NT2/D1 (cell line): ENCODE measurements at regions not wholly inside any gene's neighbourhood (a gene's known extent, or its start where the extent isn't known, plus 50 kb on each side); places are given as distances from the start of the nearest gene placed in this dataset.

Experiments
- DNase-seq: peaks from one replicate; pipeline ENCODE4 v3.0.0-alpha.2; 2011; ENCODE audit warnings: low read depth, low spot score
- H3K27me3 ChIP-seq: 2 replicates; pipeline ENCODE4 v1.6.0; 2011; ENCODE audit warnings: mild to moderate bottlenecking; ENCODE audit not compliant: insufficient read length, insufficient read depth
- H3K36me3 ChIP-seq: 2 replicates; pipeline ENCODE4 v1.6.1; 2011; ENCODE audit warnings: mild to moderate bottlenecking, low read length, mixed read lengths; ENCODE audit not compliant: insufficient read depth, insufficient read length
- H3K4me1 ChIP-seq: 2 replicates; pipeline ENCODE4 v1.5.1; 2011; ENCODE audit not compliant: insufficient read depth, insufficient read length
- H3K4me3 ChIP-seq: 2 replicates; pipeline ENCODE4 v1.5.1; 2011; ENCODE audit warnings: low read depth; ENCODE audit not compliant: insufficient read length
- H3K9ac ChIP-seq: 2 replicates; pipeline ENCODE4 v1.6.0; 2011; ENCODE audit warnings: low read depth; ENCODE audit not compliant: insufficient read length
- H3K9me3 ChIP-seq: 2 replicates; pipeline ENCODE4 v1.5.1; 2011; ENCODE audit warnings: mild to moderate bottlenecking, low read length; ENCODE audit not compliant: insufficient read depth
- SUZ12 ChIP-seq: IDR thresholded peaks from 2 replicates; pipeline ENCODE4 v1.6.1; 2011; ENCODE audit not compliant: insufficient read length, insufficient read depth; ENCODE audit errors: extremely low read depth
- YY1 ChIP-seq: IDR thresholded peaks from 2 replicates; pipeline ENCODE4 v1.6.1; 2011; ENCODE audit not compliant: insufficient read length, insufficient read depth
- ZNF274 ChIP-seq: IDR thresholded peaks from 2 replicates; pipeline ENCODE4 v1.6.1; 2011; ENCODE audit warnings: mild to moderate bottlenecking, low read depth, low read length

DNA sequence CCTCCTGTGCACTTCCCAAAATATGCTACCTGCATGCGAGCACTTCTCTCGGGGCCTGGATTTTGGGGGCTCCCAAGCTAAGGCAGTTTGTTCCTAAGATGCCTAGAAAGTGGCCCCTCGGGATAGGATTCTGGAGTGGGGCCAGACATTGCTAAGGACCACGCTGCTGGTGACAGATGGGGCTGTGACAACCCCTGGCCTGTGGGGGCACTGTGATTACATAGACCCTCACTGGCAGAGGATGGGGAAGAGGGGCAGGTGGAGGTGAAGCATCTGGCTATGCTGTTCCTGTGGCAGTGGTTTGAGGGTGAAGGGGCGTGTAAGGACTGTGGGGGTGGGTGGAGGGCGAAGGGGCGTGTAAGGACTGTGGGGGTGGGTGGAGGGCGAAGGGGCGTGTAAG lies 128.4 kb downstream of the ENGASE start:
- no peaks in the 10 kb centered on the region for H3K9me3 ChIP-seq
- H3K36me3 ChIP-seq: no peaks in the 10 kb centered on the region
- no peak for TF ChIP-seq SUZ12
- no peak for TF ChIP-seq ZNF274
- TF ChIP-seq YY1: no peak
- peaks cover 15% of the 10 kb centered on the region for H3K4me1 ChIP-seq
- H3K4me3 ChIP-seq: no peak overlapping the region
- peaks cover 3% of the 10 kb centered on the region for H3K27me3 ChIP-seq
- no peak overlapping the region for H3K9ac ChIP-seq
- DNase-seq: no peak

DNA sequence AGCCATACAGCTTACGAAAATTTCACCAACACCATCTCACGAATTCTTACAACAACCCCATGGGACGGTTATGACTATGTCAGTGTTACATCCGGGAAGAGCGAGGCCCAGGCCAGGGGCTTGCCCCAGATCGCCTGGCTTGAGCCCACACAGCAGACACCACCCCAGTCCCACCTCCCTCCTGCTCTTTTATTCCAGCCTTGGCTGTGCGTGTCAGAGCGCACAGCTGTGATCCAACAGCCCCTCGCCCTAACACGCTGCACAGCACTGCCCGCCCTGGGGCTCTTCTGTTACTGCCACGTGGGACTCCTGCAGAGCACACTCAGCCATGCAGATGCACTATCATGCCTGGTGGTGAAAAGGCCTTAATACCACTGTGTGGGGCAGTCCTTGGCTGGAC lies 127.9 kb downstream of the ENGASE start:
- TF ChIP-seq YY1 (no peak), SUZ12 (no peak), ZNF274 (no peak)
- Histone ChIP-seq H3K36me3 (no peaks in the 10 kb centered on the region), H3K9me3 (no peaks in the 10 kb centered on the region), H3K9ac (no peak overlapping the region), H3K27me3 (peaks cover 3% of the 10 kb centered on the region), H3K4me3 (no peak overlapping the region), H3K4me1 (peaks cover 15% of the 10 kb centered on the region)
- no peak for DNase-seq

DNA sequence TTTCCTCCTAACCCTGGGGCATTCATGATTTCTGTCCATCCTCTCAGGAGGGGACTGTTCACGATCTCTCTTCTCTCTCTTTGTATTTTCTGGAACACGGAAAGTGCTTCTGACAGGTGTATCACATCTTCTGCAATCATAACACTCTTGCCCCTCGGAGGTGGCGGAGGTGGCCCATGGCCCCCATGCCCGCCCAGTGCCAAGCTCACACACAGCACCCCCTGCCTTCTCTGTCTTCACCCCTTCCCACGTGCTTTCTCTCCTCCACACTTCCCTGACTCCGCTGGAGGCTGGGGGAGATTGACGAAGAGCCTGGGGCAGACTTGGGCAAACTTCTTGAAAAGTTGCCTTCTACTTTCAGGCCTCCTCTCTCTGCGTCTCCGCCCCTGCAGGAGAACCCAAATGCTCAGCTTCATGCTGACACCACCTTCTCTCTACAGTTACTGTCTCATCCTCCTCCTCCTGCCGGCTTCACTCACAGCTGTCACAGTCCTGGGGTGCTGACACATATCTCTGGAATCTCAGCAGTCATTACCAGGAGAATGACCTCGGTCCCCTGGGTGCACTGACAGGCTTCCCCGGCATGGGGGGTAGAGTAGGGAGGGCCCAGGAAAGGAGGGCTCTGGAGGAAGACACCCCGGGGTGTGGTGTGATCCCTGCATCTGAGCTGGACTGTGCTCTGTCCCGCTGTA lies 127.1 kb downstream of the ENGASE start:
- H3K27me3 ChIP-seq: peaks cover 3% of the 10 kb centered on the region
- DNase-seq: no peak

DNA sequence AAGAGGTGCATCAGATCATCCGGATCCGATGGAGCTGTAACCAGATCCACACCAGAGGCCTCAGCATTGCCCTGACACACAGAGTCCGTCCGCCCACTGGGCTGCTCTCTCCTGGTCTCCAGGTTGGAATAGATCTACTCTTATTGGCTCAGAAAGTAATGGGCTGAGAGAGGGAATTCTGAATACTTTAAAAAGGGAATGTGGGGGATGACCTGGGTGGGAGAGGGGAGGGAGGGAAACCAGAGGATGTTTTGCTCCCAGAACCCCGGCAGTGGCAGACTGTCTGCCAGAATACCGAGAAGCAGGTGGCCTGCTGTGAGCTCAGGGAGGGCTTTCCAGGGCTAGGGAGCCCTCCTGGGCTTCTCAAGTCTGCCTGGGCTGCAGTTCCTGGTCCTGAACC lies 126.5 kb downstream of the ENGASE start:
- H3K4me1 ChIP-seq: peaks cover 18% of the 10 kb centered on the region
- no peak overlapping the region for H3K4me3 ChIP-seq
- no peaks in the 10 kb centered on the region for H3K36me3 ChIP-seq
- peaks cover 3% of the 10 kb centered on the region for H3K27me3 ChIP-seq
- no peak for DNase-seq
- H3K9ac ChIP-seq: no peak overlapping the region
- no peaks in the 10 kb centered on the region for H3K9me3 ChIP-seq
- no peak for TF ChIP-seq ZNF274
- no peak for TF ChIP-seq SUZ12
- TF ChIP-seq YY1: no peak

More for the DNA sequence above, 127.1 kb downstream of the ENGASE start:
- Histone ChIP-seq H3K4me1 (peaks cover 18% of the 10 kb centered on the region), H3K9ac (no peak overlapping the region), H3K4me3 (no peak overlapping the region), H3K9me3 (no peaks in the 10 kb centered on the region), H3K36me3 (no peaks in the 10 kb centered on the region)
- TF ChIP-seq ZNF274 (no peak), SUZ12 (no peak), YY1 (no peak)

DNA sequence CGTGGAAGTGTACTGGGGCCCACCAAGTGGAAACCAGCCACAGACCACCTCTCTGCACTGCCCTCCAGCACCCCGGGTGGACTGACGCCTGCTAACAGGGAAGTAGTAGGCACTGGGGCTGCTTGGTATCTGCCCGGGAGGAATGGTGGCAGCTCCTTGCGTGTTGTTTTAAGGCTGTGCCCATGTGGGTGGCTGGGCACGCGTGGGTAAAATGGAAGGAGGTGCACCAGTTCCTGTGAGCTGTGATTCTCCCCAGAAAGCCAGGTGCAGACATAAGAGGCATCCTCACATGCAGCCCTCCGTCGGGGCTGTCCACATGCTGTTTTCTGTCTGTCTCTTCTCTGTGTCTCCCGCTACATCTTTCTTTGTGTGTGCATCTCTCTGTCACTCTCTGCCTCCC lies 122.3 kb downstream of the ENGASE start:
- Histone ChIP-seq H3K4me3 (no peak overlapping the region), H3K9me3 (no peaks in the 10 kb centered on the region), H3K4me1 (peaks cover 21% of the 10 kb centered on the region), H3K27me3 (peaks cover 3% of the 10 kb centered on the region), H3K36me3 (no peaks in the 10 kb centered on the region), H3K9ac (no peak overlapping the region)
- TF ChIP-seq SUZ12 (no peak), ZNF274 (no peak)
- DNase-seq: no peak

DNA sequence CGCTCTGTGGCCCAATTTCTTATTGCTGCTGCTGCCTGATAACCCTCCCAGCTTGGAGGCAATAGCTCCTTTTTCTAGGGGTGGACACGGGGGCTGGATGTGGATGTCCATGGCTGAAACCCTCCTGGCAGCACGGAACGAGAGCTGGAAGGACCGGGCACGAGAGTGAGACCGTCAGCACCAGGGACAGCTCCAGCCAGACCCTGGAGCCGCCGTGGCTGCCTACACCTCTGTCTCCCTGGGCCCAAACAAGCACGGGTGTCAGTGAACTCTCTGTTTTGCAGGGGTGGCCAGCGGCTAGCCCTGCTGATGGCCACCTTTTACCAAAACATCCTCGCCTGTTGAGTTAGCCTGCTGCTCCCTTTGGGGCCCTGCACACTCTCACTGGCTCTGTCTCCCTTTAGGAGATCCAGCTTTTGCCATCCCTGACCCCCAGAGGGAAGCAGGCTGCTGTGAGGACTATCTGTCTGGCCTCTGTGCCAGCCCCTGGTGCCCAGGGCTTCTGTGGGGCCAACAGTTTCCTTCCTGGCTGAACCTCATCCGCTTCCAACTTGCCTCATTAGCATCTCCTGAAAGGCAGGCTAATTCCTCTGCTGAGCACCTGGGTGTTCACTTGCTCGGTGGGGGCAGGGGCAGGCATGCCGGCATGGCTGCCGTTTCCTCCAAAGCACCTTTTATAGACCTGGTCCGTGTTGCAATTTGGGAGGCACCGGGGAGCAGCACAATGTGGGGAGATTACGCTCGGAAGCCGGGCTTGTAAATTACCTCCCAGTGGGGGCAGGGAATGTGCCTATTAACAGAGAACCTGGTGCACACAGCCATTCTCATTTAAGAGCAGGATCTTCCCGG lies 118.1 kb downstream of the ENGASE start:
- no peaks in the 10 kb centered on the region for H3K36me3 ChIP-seq
- no peak overlapping the region for H3K4me3 ChIP-seq
- H3K4me1 ChIP-seq: peaks cover 18% of the 10 kb centered on the region
- DNase-seq: peak; percentile 64
- H3K9ac ChIP-seq: peak overlapping the region; percentile 58
- H3K9me3 ChIP-seq: no peaks in the 10 kb centered on the region
- TF ChIP-seq SUZ12 (no peak), ZNF274 (no peak), YY1 (no peak)
- H3K27me3 ChIP-seq: peaks cover 14% of the 10 kb centered on the region

DNA sequence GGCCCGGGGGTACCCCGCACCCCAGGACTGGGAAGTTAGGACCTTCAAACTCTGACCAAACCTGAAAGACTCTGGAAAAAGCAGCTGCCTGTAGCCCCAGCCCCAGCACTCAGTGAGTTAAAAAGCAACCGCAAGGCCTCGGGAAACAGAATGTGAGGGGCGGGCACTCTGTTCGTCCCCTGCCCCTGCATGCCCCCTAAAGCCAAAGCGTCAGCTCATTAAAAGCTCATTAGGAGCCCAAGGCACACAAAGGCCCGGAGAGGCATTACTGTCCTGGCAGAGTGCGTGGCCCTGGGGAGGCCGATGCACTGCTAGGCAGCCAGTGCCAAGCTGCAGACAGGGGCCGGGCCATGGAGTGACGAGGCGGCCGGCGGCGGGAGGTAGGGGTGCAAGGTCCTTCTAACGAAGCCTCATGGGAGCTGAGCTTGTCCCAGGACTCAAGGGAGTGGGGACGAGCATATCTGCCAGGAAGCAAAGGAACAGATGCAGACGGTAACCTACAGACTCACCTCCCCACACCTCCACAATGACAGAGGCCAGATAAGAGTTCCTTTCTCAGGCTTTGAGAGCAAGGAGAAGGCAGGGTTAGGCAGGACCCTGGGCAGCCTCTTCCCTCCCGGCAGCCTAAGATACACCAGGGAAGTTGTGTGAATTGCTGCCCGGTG lies 116.8 kb downstream of the ENGASE start:
- H3K9me3 ChIP-seq: no peaks in the 10 kb centered on the region
- peaks cover 14% of the 10 kb centered on the region for H3K27me3 ChIP-seq
- no peak overlapping the region for H3K9ac ChIP-seq
- TF ChIP-seq YY1 (no peak), ZNF274 (no peak), SUZ12 (no peak)
- DNase-seq: no peak
- H3K4me3 ChIP-seq: no peak overlapping the region
- H3K4me1 ChIP-seq: peaks cover 15% of the 10 kb centered on the region
- H3K36me3 ChIP-seq: no peaks in the 10 kb centered on the region
